Body of pancreas (tissue), 4 donors: ENCODE measurements at regions not wholly inside any gene's neighbourhood (a gene's known extent, or its start where the extent isn't known, plus 50 kb on each side); places are given as distances from the start of the nearest gene placed in this dataset.

Experiments
- CTCF ChIP-seq, 7 experiments: fragments of 450-650 bp in 4 of 7; fragments of 200-600 bp in 3 of 7; sonication (generic) in 3 of 7; IDR thresholded peaks; one replicate each; pipeline ENCODE4 v1.5.1; 2016 to 2019; ENCODE audit warnings: antibody characterized with exemption in 7 of 7
- POLR2A ChIP-seq, 3 donors: fragments of 450-650 bp; IDR thresholded peaks; one replicate each; pipeline ENCODE4 v1.6.1; 2016; ENCODE audit warnings: antibody characterized with exemption in 3 of 3, mild to moderate bottlenecking in 2 of 3

- TF ChIP-seq CTCF (IDR thresholded peaks at IDR 0.05) (no peak), POLR2A (IDR thresholded peaks at IDR 0.05) (no peak)
Observed at GRCh38 chrX:148120999-148121623, 140.0 kb downstream of the FMR1NB start.
